ENCODE measurements at regions not wholly inside any gene's neighbourhood (a gene's known extent, or its start where the extent isn't known, plus 50 kb on each side); places are given as distances from the start of the nearest gene placed in this dataset.

DNA sequence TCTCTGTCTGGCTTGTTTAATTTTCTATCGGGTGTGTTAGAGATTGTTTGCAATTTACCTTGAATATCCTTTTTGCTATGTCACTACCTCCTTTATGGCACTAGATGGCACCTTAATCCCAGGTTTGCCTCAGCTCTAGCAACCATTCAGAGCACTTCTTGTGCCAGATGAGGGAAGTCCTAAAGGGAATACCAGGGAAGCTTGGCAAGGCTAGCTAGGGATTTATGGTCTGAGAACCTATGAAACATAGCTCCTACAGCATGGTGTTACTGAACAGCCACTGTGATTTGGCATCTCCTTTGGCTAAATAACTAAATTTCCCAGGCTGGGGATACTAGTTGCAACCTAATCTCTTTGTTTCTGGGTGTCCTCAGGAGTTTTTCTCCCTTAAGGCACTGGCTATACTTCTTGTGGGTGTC is 69.0 kb upstream of the VOPP1 start:
- Mint-ChIP-seq H3K36me3 (ENCODE audit: low read depth) (no peaks in the 10 kb centered on the region), H3K27me3 (ENCODE audit: insufficient read depth, low read depth, poor library complexity) (peaks cover 1% of the 10 kb centered on the region), H3K9me3 (no peaks in the 10 kb centered on the region; the same call in 2 of the 3 replicates), H3K27ac (no peak overlapping the region), H3K4me3 (no peak overlapping the region), H3K4me1 (no peaks in the 10 kb centered on the region)
- Histone ChIP-seq H4K20me1 (replicated peaks; ENCODE audit: insufficient read depth) (no peaks in the 10 kb centered on the region), H3K4me3 (no peak overlapping the region), H3K4me1 (ENCODE audit: insufficient read depth) (no peaks in the 10 kb centered on the region), H3K27ac (ENCODE audit: low read depth) (no peak overlapping the region), H3K4me2 (no peak overlapping the region), H3K79me2 (replicated peaks; ENCODE audit: insufficient read depth) (no peaks in the 10 kb centered on the region), H3K9me2 (ENCODE audit: insufficient read depth) (no peaks in the 10 kb centered on the region), H3F3A (replicated peaks; ENCODE audit: low read depth) (no peaks in the 10 kb centered on the region), H2AFZ (no peak overlapping the region), H3K27me3 (ENCODE audit: insufficient read depth) (no peaks in the 10 kb centered on the region), H3K36me3 (ENCODE audit: insufficient read depth) (no peaks in the 10 kb centered on the region)
- DNase-seq (ENCODE audit: low spot score) (peak; percentile 85), ATAC-seq (peak; percentile 95)
- TF ChIP-seq CTCF (conservative IDR thresholded peaks at IDR 0.05; ENCODE audit: low read depth in 2 of 2) (peak; percentile 86 to 88), STAT1 (IDR thresholded peaks at IDR 0.05; ENCODE audit: unreplicated experiment) (no peak)

GRCh38 chr7:55639640-55640039 is 67.3 kb upstream of the VOPP1 start:
- H4K20me1 ChIP-seq (replicated peaks; ENCODE audit: insufficient read depth): no peaks in the 10 kb centered on the region
- DNase-seq (ENCODE audit: low spot score) (no peak), ATAC-seq (no peak)
- no peak for TF ChIP-seq EZH2phosphoT487 (IDR thresholded peaks at IDR 0.05; ENCODE audit: unreplicated experiment)
- no peak for TF ChIP-seq ETS1 (IDR thresholded peaks at IDR 0.05)
- TF ChIP-seq EZH2 (IDR thresholded peaks at IDR 0.05; ENCODE audit: low read depth, unreplicated experiment): no peak
- TF ChIP-seq POLR2AphosphoS5 (IDR thresholded peaks at IDR 0.05; ENCODE audit: low read depth): no peak
- TF ChIP-seq ZNF331 (CRISPR knock-in tag; IDR thresholded peaks at IDR 0.05; ENCODE audit: low read depth): no peak
- TF ChIP-seq STAT1 (IDR thresholded peaks at IDR 0.05; ENCODE audit: unreplicated experiment): no peak
- no peak for TF ChIP-seq JUNB (IDR thresholded peaks at IDR 0.05; ENCODE audit: unreplicated experiment)
- TF ChIP-seq, protein P1, sequence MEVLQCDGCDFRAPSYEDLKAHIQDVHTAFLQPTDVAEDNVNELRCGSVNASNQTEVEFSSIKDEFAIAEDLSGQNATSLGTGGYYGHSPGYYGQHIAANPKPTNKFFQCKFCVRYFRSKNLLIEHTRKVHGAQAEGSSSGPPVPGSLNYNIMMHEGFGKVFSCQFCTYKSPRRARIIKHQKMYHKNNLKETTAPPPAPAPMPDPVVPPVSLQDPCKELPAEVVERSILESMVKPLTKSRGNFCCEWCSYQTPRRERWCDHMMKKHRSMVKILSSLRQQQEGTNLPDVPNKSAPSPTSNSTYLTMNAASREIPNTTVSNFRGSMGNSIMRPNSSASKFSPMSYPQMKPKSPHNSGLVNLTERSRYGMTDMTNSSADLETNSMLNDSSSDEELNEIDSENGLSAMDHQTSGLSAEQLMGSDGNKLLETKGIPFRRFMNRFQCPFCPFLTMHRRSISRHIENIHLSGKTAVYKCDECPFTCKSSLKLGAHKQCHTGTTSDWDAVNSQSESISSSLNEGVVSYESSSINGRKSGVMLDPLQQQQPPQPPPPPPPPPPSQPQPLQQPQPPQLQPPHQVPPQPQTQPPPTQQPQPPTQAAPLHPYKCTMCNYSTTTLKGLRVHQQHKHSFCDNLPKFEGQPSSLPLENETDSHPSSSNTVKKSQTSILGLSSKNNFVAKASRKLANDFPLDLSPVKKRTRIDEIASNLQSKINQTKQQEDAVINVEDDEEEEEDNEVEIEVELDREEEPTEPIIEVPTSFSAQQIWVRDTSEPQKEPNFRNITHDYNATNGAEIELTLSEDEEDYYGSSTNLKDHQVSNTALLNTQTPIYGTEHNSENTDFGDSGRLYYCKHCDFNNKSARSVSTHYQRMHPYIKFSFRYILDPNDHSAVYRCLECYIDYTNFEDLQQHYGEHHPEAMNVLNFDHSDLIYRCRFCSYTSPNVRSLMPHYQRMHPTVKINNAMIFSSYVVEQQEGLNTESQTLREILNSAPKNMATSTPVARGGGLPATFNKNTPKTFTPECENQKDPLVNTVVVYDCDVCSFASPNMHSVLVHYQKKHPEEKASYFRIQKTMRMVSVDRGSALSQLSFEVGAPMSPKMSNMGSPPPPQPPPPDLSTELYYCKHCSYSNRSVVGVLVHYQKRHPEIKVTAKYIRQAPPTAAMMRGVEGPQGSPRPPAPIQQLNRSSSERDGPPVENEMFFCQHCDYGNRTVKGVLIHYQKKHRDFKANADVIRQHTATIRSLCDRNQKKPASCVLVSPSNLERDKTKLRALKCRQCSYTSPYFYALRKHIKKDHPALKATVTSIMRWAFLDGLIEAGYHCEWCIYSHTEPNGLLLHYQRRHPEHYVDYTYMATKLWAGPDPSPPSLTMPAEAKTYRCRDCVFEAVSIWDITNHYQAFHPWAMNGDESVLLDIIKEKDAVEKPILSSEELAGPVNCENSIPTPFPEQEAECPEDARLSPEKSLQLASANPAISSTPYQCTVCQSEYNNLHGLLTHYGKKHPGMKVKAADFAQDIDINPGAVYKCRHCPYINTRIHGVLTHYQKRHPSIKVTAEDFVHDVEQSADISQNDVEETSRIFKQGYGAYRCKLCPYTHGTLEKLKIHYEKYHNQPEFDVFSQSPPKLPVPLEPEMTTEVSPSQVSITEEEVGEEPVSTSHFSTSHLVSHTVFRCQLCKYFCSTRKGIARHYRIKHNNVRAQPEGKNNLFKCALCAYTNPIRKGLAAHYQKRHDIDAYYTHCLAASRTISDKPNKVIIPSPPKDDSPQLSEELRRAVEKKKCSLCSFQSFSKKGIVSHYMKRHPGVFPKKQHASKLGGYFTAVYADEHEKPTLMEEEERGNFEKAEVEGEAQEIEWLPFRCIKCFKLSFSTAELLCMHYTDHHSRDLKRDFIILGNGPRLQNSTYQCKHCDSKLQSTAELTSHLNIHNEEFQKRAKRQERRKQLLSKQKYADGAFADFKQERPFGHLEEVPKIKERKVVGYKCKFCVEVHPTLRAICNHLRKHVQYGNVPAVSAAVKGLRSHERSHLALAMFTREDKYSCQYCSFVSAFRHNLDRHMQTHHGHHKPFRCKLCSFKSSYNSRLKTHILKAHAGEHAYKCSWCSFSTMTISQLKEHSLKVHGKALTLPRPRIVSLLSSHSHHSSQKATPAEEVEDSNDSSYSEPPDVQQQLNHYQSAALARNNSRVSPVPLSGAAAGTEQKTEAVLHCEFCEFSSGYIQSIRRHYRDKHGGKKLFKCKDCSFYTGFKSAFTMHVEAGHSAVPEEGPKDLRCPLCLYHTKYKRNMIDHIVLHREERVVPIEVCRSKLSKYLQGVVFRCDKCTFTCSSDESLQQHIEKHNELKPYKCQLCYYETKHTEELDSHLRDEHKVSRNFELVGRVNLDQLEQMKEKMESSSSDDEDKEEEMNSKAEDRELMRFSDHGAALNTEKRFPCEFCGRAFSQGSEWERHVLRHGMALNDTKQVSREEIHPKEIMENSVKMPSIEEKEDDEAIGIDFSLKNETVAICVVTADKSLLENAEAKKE (CRISPR knock-in tag; IDR thresholded peaks at IDR 0.05): no peak
- no peak for TF ChIP-seq REST (IDR thresholded peaks at IDR 0.05; ENCODE audit: unreplicated experiment)

More at GRCh38 chr7:55639640-55640039, 67.3 kb upstream of the VOPP1 start:
- no peaks in the 10 kb centered on the region for H3K9me2 ChIP-seq (ENCODE audit: insufficient read depth)
- H3K36me3 ChIP-seq (ENCODE audit: insufficient read depth): no peaks in the 10 kb centered on the region
- H2AFZ ChIP-seq: no peak overlapping the region
- Mint-ChIP-seq H3K4me3 (no peak overlapping the region), H3K27me3 (ENCODE audit: insufficient read depth, low read depth, poor library complexity) (peaks cover 1% of the 10 kb centered on the region), H3K27ac (no peak overlapping the region), H3K4me1 (no peaks in the 10 kb centered on the region), H3K9me3 (no peaks in the 10 kb centered on the region; the same call in 2 of the 3 replicates), H3K36me3 (ENCODE audit: low read depth) (no peaks in the 10 kb centered on the region)
- no peaks in the 10 kb centered on the region for H3K4me1 ChIP-seq (ENCODE audit: insufficient read depth)
- no peak overlapping the region for H3K27ac ChIP-seq (ENCODE audit: low read depth)
- no peaks in the 10 kb centered on the region for H3K79me2 ChIP-seq (replicated peaks; ENCODE audit: insufficient read depth)
- H3F3A ChIP-seq (replicated peaks; ENCODE audit: low read depth): no peaks in the 10 kb centered on the region
- H3K4me3 ChIP-seq: no peak overlapping the region
- H3K27me3 ChIP-seq (ENCODE audit: insufficient read depth): no peaks in the 10 kb centered on the region
- no peak overlapping the region for H3K4me2 ChIP-seq

Measured in GM23338 (cell line).